Loucy (cell line): ENCODE measurements at regions not wholly inside any gene's neighbourhood (a gene's known extent, or its start where the extent isn't known, plus 50 kb on each side); places are given as distances from the start of the nearest gene placed in this dataset.

ENCODE experiments used
- H2AFZ ChIP-seq: fragments of 200-600 bp; sonication (generic); 2 replicates; pipeline ENCODE4 v1.6.0; 2016; ENCODE audit warnings: antibody characterized with exemption, mild to moderate bottlenecking, low read length, moderate library complexity
- H3F3A ChIP-seq: fragments of 200-600 bp; 2 replicates; pipeline ENCODE4 v1.6.0; 2016; ENCODE audit warnings: antibody characterized with exemption, low read depth, mild to moderate bottlenecking
- H3K27me3 ChIP-seq: fragments of 200-600 bp; sonication (generic); 2 replicates; pipeline ENCODE4 v1.6.1; 2014; ENCODE audit warnings: low read length, mild to moderate bottlenecking; ENCODE audit not compliant: insufficient read depth, poor library complexity, severe bottlenecking
- H3K36me3 ChIP-seq: fragments of 200-600 bp; sonication (generic); 2 replicates; pipeline ENCODE4 v1.6.1; 2016; ENCODE audit warnings: low read length; ENCODE audit not compliant: insufficient read depth
- H3K4me1 ChIP-seq: fragments of 200-600 bp; sonication (generic); 2 replicates; pipeline ENCODE4 v1.5.1; 2014; ENCODE audit warnings: low read length, mild to moderate bottlenecking; ENCODE audit not compliant: insufficient read depth, poor library complexity, severe bottlenecking
- H3K4me2 ChIP-seq: fragments of 200-600 bp; sonication (generic); 2 replicates; pipeline ENCODE4 v1.6.0; 2014; ENCODE audit warnings: antibody characterized with exemption, low read length, low read depth, mild to moderate bottlenecking; ENCODE audit not compliant: poor library complexity, severe bottlenecking
- H3K4me3 ChIP-seq: fragments of 200-600 bp; sonication (generic); 2 replicates; pipeline ENCODE4 v1.5.1; 2014; ENCODE audit warnings: low read length, mild to moderate bottlenecking, mixed read lengths; ENCODE audit not compliant: poor library complexity, severe bottlenecking
- H3K79me2 ChIP-seq: fragments of 200-600 bp; sonication (generic); 2 replicates; pipeline ENCODE4 v1.6.1; 2014; ENCODE audit warnings: low read length; ENCODE audit not compliant: insufficient read depth
- H3K9ac ChIP-seq: fragments of 200-600 bp; sonication (generic); 2 replicates; pipeline ENCODE4 v1.6.0; 2014; ENCODE audit warnings: mild to moderate bottlenecking, low read depth, low read length, moderate library complexity; ENCODE audit not compliant: poor library complexity, severe bottlenecking
- H3K9me2 ChIP-seq: fragments of 200-600 bp; sonication (generic); replicated peaks from 2 replicates; pipeline ENCODE4 v1.6.1; 2016; ENCODE audit warnings: low read depth, low read length, mixed read lengths
- H3K9me3 ChIP-seq: fragments of 200-600 bp; sonication (generic); 2 replicates; pipeline ENCODE4 v1.6.1; 2014; ENCODE audit warnings: mild to moderate bottlenecking, antibody characterized with exemption, low read length, low read depth; ENCODE audit not compliant: insufficient read depth
- H4K20me1 ChIP-seq: fragments of 200-600 bp; sonication (generic); 2 replicates; pipeline ENCODE4 v1.6.0; 2014; ENCODE audit warnings: antibody characterized with exemption, low read length, mild to moderate bottlenecking; ENCODE audit not compliant: insufficient read depth, poor library complexity, severe bottlenecking
- CTCF ChIP-seq: fragments of 200-600 bp; sonication (generic); conservative IDR thresholded peaks from 2 replicates; pipeline ENCODE4 v1.5.1; 2014; ENCODE audit warnings: mild to moderate bottlenecking, antibody characterized with exemption, low read length
- EZH2phosphoT487 ChIP-seq: fragments of 200-600 bp; IDR thresholded peaks from 2 replicates; pipeline ENCODE4 v1.6.1; 2018; ENCODE audit warnings: antibody characterized with exemption, mild to moderate bottlenecking, moderate library complexity, borderline replicate concordance

- H3K4me3 ChIP-seq = no peak overlapping the region
- H3K9ac ChIP-seq = no peak overlapping the region
- no peaks in the 10 kb centered on the region for H3K9me3 ChIP-seq
- no peak overlapping the region for H3K4me2 ChIP-seq
- no peaks in the 10 kb centered on the region for H3K4me1 ChIP-seq
- H3K9me2 ChIP-seq = no peaks in the 10 kb centered on the region
- no peaks in the 10 kb centered on the region for H3F3A ChIP-seq
- no peaks in the 10 kb centered on the region for H3K36me3 ChIP-seq
- TF ChIP-seq CTCF (no peak), EZH2phosphoT487 (no peak)
- H3K27me3 ChIP-seq = no peaks in the 10 kb centered on the region
- H2AFZ ChIP-seq = no peak overlapping the region
- no peaks in the 10 kb centered on the region for H4K20me1 ChIP-seq
- no peaks in the 10 kb centered on the region for H3K79me2 ChIP-seq
These were observed 515.6 kb downstream of the ZIC1 start for GRCh38 chr3:147924755-147925154.

DNA sequence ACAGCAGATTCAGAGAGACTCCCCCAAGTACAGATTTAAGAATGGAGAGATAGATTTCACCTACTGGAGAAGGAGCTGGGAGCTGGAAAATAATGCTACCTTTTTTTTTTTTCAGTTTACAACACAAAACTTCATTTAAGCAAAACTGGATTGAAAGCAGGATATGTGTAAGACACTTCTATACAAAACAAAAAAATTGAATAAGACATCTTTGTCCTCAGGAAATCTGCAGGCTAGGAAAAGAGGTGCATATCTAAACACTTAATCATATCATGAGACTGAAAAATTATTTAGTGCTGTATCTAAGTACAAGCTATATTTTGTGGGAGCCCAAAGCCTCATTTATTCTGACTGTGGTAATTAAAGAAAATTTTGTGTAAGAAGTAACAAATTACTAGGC lies 516.1 kb downstream of the ZIC1 start:
- H3K79me2 ChIP-seq = no peaks in the 10 kb centered on the region
- TF ChIP-seq CTCF = no peak
- no peak for TF ChIP-seq EZH2phosphoT487
- no peaks in the 10 kb centered on the region for H3K9me2 ChIP-seq
- H2AFZ ChIP-seq = no peak overlapping the region
- H3K27me3 ChIP-seq = no peaks in the 10 kb centered on the region
- no peak overlapping the region for H3K4me3 ChIP-seq
- no peaks in the 10 kb centered on the region for H3F3A ChIP-seq
- no peak overlapping the region for H3K4me2 ChIP-seq
- H3K9ac ChIP-seq = no peak overlapping the region
- no peaks in the 10 kb centered on the region for H3K36me3 ChIP-seq
- no peaks in the 10 kb centered on the region for H3K9me3 ChIP-seq
- no peaks in the 10 kb centered on the region for H3K4me1 ChIP-seq
- no peaks in the 10 kb centered on the region for H4K20me1 ChIP-seq

- Histone ChIP-seq H3K9me2 (no peaks in the 10 kb centered on the region), H4K20me1 (no peaks in the 10 kb centered on the region), H3K4me3 (no peak overlapping the region), H2AFZ (no peak overlapping the region), H3K9me3 (no peaks in the 10 kb centered on the region), H3K9ac (no peak overlapping the region), H3K79me2 (no peaks in the 10 kb centered on the region), H3K4me1 (no peaks in the 10 kb centered on the region), H3K36me3 (no peaks in the 10 kb centered on the region), H3F3A (no peaks in the 10 kb centered on the region), H3K4me2 (no peak overlapping the region), H3K27me3 (no peaks in the 10 kb centered on the region)
- TF ChIP-seq CTCF = no peak
- TF ChIP-seq EZH2phosphoT487 = no peak
These were observed 521.2 kb downstream of the ZIC1 start for GRCh38 chr3:147930232-147930807.
